GM21619 (cell line): ENCODE measurements at regions not wholly inside any gene's neighbourhood (a gene's known extent, or its start where the extent isn't known, plus 50 kb on each side); places are given as distances from the start of the nearest gene placed in this dataset.

Experiments
- ATAC-seq: cut with Tn5 transposase; IDR thresholded peaks from one replicate; pipeline ENCODE4 v1.9.1; 2021; ENCODE audit not compliant: unreplicated experiment

GRCh38 chr4:134276476-134276875 lies 74.9 kb upstream of the PABPC4L start:
- ATAC-seq: no peak

- ATAC-seq: no peak
Observed at GRCh38 chr4:134260126-134260525, 58.5 kb upstream of the PABPC4L start.
